DOHH2 (cell line): ENCODE measurements at regions not wholly inside any gene's neighbourhood (a gene's known extent, or its start where the extent isn't known, plus 50 kb on each side); places are given as distances from the start of the nearest gene placed in this dataset.

Experiments
- H3F3A ChIP-seq: fragments of 200-600 bp; sonication (generic), shearing (Covaris generic); 2 replicates; pipeline ENCODE4 v1.6.0; 2016; ENCODE audit warnings: antibody characterized with exemption, mild to moderate bottlenecking; ENCODE audit not compliant: control insufficient read depth, insufficient read depth
- H3K27ac ChIP-seq: fragments of 200-600 bp; sonication (generic); 2 replicates; pipeline ENCODE4 v1.5.1; 2014; ENCODE audit warnings: low read depth, mild to moderate bottlenecking, low read length, moderate library complexity
- H3K27me3 ChIP-seq: fragments of 200-600 bp; sonication (generic); 2 replicates; pipeline ENCODE4 v1.6.1; 2014; ENCODE audit warnings: mild to moderate bottlenecking, low read length, mixed read lengths; ENCODE audit not compliant: control insufficient read depth
- H3K36me3 ChIP-seq: fragments of 200-600 bp; sonication (generic); 2 replicates; pipeline ENCODE4 v1.6.1; 2014; ENCODE audit warnings: mild to moderate bottlenecking, low read length, moderate library complexity, mixed read lengths; ENCODE audit not compliant: control insufficient read depth
- H3K4me1 ChIP-seq: fragments of 200-600 bp; sonication (generic); 2 replicates; pipeline ENCODE4 v1.6.1; 2014; ENCODE audit warnings: mild to moderate bottlenecking, low read length, mixed read lengths; ENCODE audit not compliant: control insufficient read depth
- H3K4me2 ChIP-seq: fragments of 200-600 bp; sonication (generic); 2 replicates; pipeline ENCODE4 v1.6.0; 2014; ENCODE audit warnings: mild to moderate bottlenecking, low read length, moderate library complexity
- H3K4me3 ChIP-seq: fragments of 200-600 bp; sonication (generic); 2 replicates; pipeline ENCODE4 v1.5.1; 2014; ENCODE audit warnings: mild to moderate bottlenecking, low read length, mixed read lengths
- H3K79me2 ChIP-seq: fragments of 200-600 bp; sonication (generic); 2 replicates; pipeline ENCODE4 v1.6.1; 2014; ENCODE audit warnings: mild to moderate bottlenecking, low read length, mixed read lengths; ENCODE audit not compliant: control insufficient read depth
- H3K9me2 ChIP-seq: fragments of 200-600 bp; sonication (generic); replicated peaks from 2 replicates; pipeline ENCODE4 v1.6.1; 2014; ENCODE audit warnings: mild to moderate bottlenecking, low read length, mixed read lengths; ENCODE audit not compliant: control insufficient read depth
- H3K9me3 ChIP-seq: fragments of 200-600 bp; sonication (generic); 2 replicates; pipeline ENCODE4 v1.6.1; 2014; ENCODE audit warnings: antibody characterized with exemption, low read length, mixed read lengths; ENCODE audit not compliant: control insufficient read depth, insufficient read depth
- H4K20me1 ChIP-seq: fragments of 200-600 bp; sonication (generic); 2 replicates; pipeline ENCODE4 v1.6.0; 2014; ENCODE audit warnings: low read depth, mild to moderate bottlenecking, antibody characterized with exemption, low read length, moderate library complexity; ENCODE audit not compliant: control insufficient read depth, insufficient read depth
- EZH2phosphoT487 ChIP-seq: fragments of 200-600 bp; sonication (generic); IDR thresholded peaks from 2 replicates; pipeline ENCODE4 v1.6.1; 2017; ENCODE audit warnings: borderline replicate concordance, mild to moderate bottlenecking, antibody characterized with exemption, low read length, moderate library complexity, mixed read lengths
- TF ChIP-seq, protein P1 (sequence below): fragments of 200-600 bp; sonication (generic); IDR thresholded peaks from one replicate; pipeline ENCODE4 v1.5.1; 2014; ENCODE audit warnings: antibody characterized with exemption, mild to moderate bottlenecking, low read depth, low read length; ENCODE audit not compliant: poor library complexity, severe bottlenecking

DNA sequence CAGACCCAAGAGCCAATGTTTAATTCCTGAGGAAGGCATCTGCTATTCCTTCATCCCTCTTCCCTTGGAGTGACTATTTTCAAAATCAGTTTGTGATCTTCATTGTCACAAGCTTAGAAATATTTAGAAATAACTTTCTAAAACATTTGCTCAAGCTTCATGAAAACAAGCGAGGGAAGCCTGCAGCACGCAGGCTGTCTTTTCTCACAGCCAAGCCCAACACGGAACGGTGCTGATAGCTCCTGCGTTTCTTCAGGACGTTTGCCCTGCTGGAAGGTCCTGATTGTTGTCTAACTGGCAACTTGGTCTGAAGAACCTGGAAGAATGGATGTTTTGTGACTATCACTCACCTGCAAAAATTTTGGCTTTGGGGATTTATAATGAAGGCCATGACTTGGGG is 152.5 kb downstream of the FGF9 start:
- Histone ChIP-seq H3K27me3 (no peaks in the 10 kb centered on the region), H3K79me2 (no peaks in the 10 kb centered on the region), H3K36me3 (no peaks in the 10 kb centered on the region), H3K4me1 (no peaks in the 10 kb centered on the region), H4K20me1 (no peaks in the 10 kb centered on the region), H3K9me3 (no peaks in the 10 kb centered on the region; the same call in 1 of the 2 replicates), H3K9me2 (no peaks in the 10 kb centered on the region), H3K4me3 (no peak overlapping the region), H3K27ac (no peak overlapping the region), H3F3A (no peaks in the 10 kb centered on the region), H3K4me2 (no peak overlapping the region)
- TF ChIP-seq, protein P1, sequence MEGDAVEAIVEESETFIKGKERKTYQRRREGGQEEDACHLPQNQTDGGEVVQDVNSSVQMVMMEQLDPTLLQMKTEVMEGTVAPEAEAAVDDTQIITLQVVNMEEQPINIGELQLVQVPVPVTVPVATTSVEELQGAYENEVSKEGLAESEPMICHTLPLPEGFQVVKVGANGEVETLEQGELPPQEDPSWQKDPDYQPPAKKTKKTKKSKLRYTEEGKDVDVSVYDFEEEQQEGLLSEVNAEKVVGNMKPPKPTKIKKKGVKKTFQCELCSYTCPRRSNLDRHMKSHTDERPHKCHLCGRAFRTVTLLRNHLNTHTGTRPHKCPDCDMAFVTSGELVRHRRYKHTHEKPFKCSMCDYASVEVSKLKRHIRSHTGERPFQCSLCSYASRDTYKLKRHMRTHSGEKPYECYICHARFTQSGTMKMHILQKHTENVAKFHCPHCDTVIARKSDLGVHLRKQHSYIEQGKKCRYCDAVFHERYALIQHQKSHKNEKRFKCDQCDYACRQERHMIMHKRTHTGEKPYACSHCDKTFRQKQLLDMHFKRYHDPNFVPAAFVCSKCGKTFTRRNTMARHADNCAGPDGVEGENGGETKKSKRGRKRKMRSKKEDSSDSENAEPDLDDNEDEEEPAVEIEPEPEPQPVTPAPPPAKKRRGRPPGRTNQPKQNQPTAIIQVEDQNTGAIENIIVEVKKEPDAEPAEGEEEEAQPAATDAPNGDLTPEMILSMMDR, result no peak
- no peak for TF ChIP-seq EZH2phosphoT487

DNA sequence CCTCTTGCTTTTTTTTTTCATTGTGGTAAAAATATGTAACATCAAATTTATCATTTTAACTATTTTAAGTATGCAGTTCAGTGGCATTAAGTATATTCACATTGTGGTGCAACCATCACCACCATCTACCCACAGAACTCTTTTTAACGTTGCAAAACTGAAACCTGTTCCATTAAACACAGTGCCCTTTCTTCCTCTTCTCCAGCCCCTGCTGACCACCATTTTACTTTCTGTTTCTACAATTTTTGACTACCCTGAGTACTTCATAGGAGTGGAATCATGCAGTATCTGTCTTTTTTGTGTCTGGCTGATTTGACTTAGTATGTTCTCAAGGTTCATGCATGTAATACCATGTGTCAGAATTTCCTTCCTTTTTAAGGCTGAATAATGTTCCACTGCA is 153.1 kb downstream of the FGF9 start:
- H3K4me2 ChIP-seq, result no peak overlapping the region
- no peaks in the 10 kb centered on the region for H3K36me3 ChIP-seq
- H3F3A ChIP-seq, result no peaks in the 10 kb centered on the region
- H3K9me2 ChIP-seq, result no peaks in the 10 kb centered on the region
- H3K79me2 ChIP-seq, result no peaks in the 10 kb centered on the region
- TF ChIP-seq, protein P1, result no peak
- no peak for TF ChIP-seq EZH2phosphoT487
- no peaks in the 10 kb centered on the region for H3K9me3 ChIP-seq
- H3K27me3 ChIP-seq, result no peaks in the 10 kb centered on the region
- no peaks in the 10 kb centered on the region for H4K20me1 ChIP-seq
- H3K4me3 ChIP-seq, result no peak overlapping the region
- no peaks in the 10 kb centered on the region for H3K4me1 ChIP-seq
- no peak overlapping the region for H3K27ac ChIP-seq

DNA sequence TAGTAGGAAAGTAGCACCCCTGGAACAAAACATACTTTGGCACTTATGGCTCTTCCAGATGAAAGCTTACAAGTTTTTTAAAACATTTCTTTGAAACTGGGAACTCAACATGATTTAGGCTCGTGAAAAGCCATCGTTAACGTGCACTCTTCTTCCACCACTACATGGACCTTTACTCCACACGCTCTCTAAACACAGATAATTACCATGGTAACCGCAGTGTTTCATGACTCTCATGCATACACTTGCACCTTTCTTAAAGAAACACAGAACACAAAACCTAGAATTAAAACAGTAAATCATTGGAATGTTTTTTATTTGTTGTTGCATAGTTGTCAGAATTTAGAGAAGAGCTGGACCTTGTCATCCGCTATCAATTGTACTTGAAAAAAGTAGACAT is 154.3 kb downstream of the FGF9 start:
- Histone ChIP-seq H3K4me2 (no peak overlapping the region), H3K79me2 (no peaks in the 10 kb centered on the region), H3K4me1 (no peaks in the 10 kb centered on the region), H3F3A (no peaks in the 10 kb centered on the region), H3K27me3 (no peaks in the 10 kb centered on the region), H3K27ac (no peak overlapping the region), H3K9me2 (no peaks in the 10 kb centered on the region), H4K20me1 (no peaks in the 10 kb centered on the region), H3K4me3 (no peak overlapping the region), H3K36me3 (no peaks in the 10 kb centered on the region), H3K9me3 (no peaks in the 10 kb centered on the region)
- TF ChIP-seq, protein P1, result no peak
- TF ChIP-seq EZH2phosphoT487, result no peak

DNA sequence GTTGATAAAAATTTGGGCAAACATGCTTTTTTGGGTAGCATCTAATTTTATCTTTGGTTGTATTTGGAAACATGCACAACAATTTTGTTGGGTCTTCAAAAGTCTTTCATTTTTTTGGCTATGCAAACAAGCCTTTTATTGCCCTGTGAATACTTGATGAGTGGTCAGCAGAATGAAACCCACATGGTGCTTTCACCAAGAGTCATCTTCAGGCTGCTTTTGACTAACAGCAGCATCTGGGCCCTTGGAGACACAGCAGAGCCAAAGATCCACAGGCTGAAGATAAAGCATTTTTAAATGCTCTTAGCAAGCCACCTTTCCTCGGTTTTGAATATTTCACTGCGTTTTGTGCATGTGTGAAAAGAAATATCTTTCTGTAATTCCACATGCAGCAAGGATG is 154.9 kb downstream of the FGF9 start:
- Histone ChIP-seq H3K4me3 (no peak overlapping the region), H3K27me3 (no peaks in the 10 kb centered on the region), H3K79me2 (no peaks in the 10 kb centered on the region), H3K9me3 (no peaks in the 10 kb centered on the region), H3F3A (no peaks in the 10 kb centered on the region), H3K36me3 (no peaks in the 10 kb centered on the region), H4K20me1 (no peaks in the 10 kb centered on the region), H3K4me1 (no peaks in the 10 kb centered on the region), H3K9me2 (no peaks in the 10 kb centered on the region), H3K4me2 (no peak overlapping the region), H3K27ac (no peak overlapping the region)
- TF ChIP-seq, protein P1, result no peak
- TF ChIP-seq EZH2phosphoT487, result no peak
